ENCODE measurements at regions not wholly inside any gene's neighbourhood (a gene's known extent, or its start where the extent isn't known, plus 50 kb on each side); places are given as distances from the start of the nearest gene placed in this dataset.

DNA sequence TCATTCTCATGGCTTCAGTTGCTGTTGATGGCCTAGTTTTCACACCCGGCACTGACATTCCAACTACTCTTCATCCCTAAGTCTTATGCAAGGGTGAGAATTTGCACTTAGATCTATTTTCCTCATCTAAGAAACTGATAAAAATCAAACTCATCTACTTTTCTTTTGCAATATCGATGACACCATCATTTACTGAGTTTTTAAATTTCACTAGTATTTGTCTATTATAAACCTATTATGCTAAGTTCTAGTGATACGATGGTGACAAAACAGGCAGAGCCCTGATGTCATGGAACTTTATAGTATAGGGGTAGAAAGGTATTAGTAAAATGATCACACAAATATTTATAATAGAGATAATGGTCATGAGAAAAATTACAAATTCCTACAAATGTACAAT lies 167.9 kb upstream of the CITED2 start:
- TF ChIP-seq CTCF (conservative IDR thresholded peaks at IDR 0.05) (no peak), EZH2 (IDR thresholded peaks at IDR 0.05; ENCODE audit: low read depth) (no peak)

All from PC-9 (cell line).